ENCODE measurements at regions not wholly inside any gene's neighbourhood (a gene's known extent, or its start where the extent isn't known, plus 50 kb on each side); places are given as distances from the start of the nearest gene placed in this dataset.

DNA sequence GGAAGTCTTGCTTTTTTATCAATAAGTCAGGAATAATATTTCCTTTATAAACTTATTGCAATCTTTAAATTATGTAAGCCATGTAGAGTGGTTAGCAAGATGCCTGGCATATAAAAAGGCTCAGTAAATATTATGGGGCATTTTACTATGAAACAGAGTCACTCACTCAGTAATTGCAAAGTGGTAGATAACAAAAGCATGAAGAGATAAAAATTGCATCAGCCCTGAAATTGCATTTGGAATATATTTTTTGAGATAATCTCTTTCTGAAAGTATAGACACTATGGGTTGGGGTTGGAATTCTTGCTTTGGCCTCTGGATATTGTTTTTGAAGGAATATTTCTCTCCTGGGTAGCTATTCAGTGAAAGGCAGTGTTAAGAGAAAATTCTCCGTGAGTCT lies 188.6 kb downstream of the JRKL start:
- TF ChIP-seq, protein P1, sequence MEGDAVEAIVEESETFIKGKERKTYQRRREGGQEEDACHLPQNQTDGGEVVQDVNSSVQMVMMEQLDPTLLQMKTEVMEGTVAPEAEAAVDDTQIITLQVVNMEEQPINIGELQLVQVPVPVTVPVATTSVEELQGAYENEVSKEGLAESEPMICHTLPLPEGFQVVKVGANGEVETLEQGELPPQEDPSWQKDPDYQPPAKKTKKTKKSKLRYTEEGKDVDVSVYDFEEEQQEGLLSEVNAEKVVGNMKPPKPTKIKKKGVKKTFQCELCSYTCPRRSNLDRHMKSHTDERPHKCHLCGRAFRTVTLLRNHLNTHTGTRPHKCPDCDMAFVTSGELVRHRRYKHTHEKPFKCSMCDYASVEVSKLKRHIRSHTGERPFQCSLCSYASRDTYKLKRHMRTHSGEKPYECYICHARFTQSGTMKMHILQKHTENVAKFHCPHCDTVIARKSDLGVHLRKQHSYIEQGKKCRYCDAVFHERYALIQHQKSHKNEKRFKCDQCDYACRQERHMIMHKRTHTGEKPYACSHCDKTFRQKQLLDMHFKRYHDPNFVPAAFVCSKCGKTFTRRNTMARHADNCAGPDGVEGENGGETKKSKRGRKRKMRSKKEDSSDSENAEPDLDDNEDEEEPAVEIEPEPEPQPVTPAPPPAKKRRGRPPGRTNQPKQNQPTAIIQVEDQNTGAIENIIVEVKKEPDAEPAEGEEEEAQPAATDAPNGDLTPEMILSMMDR (IDR thresholded peaks at IDR 0.05) = no peak
- TF ChIP-seq POLR2AphosphoS5 (IDR thresholded peaks at IDR 0.05; ENCODE audit: low read depth, low read length) = no peak

Measured in SK-N-SH (cell line).